GM12874 (cell line): ENCODE measurements at regions not wholly inside any gene's neighbourhood (a gene's known extent, or its start where the extent isn't known, plus 50 kb on each side); places are given as distances from the start of the nearest gene placed in this dataset.

Experiments used
- TF ChIP-seq, protein P1 (sequence below): IDR thresholded peaks from 2 replicates; pipeline ENCODE4 v1.5.1; 2011; ENCODE audit warnings: low read depth, mild to moderate bottlenecking, control low read depth, low read length, moderate library complexity; ENCODE audit not compliant: insufficient read depth

DNA sequence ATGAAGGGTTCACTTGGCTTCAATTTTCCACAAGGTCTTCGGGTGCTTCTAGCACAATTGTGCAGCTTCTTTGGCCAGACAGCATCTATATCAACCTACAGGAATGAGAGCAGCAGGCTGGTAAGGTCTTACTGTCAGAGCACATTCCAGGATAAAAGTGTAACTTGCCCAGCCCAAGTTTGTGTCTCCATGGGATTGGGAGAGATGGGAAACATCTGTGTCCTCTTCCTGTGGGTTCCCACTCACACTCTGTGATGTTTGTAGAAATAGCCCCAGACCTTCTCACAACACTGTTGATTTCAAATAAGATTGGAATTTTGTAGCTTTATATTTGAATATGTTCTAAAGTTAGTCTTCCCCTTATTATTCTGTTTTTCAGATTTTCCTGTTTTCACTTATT lies 83.4 kb upstream of the RGS17 start:
- TF ChIP-seq, protein P1, sequence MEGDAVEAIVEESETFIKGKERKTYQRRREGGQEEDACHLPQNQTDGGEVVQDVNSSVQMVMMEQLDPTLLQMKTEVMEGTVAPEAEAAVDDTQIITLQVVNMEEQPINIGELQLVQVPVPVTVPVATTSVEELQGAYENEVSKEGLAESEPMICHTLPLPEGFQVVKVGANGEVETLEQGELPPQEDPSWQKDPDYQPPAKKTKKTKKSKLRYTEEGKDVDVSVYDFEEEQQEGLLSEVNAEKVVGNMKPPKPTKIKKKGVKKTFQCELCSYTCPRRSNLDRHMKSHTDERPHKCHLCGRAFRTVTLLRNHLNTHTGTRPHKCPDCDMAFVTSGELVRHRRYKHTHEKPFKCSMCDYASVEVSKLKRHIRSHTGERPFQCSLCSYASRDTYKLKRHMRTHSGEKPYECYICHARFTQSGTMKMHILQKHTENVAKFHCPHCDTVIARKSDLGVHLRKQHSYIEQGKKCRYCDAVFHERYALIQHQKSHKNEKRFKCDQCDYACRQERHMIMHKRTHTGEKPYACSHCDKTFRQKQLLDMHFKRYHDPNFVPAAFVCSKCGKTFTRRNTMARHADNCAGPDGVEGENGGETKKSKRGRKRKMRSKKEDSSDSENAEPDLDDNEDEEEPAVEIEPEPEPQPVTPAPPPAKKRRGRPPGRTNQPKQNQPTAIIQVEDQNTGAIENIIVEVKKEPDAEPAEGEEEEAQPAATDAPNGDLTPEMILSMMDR: no peak

DNA sequence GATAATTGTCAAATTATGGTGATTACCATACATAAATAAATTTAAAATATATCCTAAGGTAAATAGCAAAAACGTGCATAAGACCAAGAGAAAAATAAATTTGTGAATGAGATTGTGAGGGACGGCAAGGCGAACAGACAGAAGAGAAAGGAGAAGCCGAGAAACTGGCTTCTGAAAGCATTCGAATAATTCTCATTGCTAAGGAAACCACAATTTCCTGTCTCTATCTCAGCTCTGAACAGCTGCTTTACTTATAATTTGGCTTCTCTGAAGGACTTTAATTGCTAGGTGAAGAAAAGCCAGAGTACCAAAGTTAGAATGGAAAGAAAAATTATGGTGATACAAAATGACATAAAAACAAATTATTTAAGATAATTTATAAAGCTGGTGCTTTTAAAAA lies 79.0 kb upstream of the RGS17 start:
- TF ChIP-seq, protein P1: no peak

DNA sequence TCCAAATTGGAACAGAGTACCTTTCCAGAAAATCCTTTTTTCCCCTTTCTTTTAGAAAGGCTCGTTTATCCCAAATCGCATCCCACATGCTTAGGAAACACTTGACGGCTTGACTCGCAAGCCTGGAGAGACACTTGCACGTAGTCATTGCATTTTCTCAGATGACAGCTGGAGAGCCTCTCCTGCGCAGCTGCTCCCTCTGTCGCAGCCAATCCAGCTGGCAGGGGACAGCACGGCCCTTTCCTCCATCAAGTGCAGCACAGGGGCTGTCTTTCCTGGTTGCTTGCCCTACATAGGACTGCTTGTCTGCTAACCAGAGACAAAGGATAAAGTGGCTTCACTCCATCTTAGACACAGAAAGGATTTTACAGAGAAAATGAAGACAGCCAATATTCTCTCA lies 77.6 kb upstream of the RGS17 start:
- TF ChIP-seq, protein P1: no peak

DNA sequence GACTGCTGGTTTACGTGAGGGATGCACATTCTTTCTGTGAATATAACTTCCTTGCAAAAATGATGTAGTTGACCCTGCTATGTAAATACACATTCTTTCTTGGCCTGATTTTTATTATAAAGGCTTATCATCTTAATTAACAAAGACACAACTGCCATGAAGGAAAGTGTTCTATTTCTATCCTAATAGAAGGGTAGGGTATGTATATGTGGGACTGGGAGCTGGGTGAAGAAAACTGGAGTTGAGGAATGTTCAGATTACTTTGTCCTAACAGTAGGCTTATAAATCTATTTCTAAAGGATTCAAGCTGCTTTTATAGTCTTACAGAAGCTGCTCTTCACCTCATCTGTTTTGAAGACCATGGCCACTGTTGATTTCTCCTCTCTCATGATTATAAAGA lies 76.5 kb upstream of the RGS17 start:
- TF ChIP-seq, protein P1: no peak

DNA sequence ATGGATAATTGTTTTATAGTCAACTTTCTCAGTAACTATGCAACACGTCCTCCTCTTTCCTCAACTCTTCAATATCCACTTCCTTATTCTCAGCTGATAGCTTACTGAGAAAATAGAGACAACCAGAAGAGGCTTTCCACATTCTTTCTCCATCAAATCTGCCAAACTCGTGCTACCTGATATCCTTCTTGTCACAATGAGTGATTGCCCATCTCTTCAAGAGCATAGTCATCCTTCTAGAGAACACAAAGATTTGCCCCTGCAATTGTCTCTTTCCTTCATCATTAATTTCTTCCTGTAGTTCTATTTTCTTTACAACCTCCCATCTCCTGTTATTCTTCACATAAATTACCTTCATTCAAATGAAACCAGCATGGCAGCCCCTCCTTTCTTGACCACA lies 75.9 kb upstream of the RGS17 start:
- TF ChIP-seq, protein P1: no peak

DNA sequence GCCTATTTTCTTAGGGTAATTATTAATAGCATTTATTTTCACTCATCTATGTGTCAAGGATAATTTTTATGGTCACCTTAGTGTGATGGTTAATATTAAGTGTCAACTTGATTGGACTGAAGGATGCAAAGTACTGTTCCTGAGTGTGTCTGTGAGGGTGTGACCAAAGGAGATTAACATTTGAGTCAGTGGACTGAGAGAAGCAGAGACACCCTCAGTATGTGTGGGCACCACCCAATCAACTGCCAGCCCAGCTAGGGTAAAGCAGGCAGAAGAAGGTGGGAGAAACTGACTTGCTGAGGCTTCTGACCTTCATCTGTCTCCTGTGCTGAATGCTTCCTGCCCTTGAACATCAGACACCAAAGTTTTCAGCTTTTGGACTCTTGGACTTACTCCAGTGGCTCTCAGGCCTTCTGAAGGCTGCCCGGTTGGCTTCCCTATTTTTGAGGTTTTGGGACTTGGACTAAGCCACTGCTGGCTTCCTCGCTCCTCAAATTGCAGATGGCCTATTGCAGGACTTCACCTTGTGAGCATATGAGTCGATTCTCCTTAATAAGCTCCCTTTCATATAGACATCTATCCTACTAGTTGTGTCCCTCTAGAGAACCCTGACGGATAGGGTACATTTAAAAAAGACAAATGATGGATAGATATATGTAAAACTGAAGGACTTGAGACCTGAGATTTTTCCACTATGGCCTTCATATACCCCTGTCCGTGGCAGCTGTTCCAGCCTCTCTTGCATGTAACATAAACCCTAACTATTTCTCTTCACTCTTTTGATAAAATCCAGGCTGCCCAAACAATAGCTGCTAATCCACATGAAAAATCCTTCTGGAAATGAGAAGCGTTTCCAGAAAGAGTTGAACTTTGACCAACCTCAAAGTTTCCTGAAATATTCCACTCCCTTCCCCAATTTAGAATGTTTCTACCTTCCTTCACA lies 62.1 kb upstream of the RGS17 start:
- TF ChIP-seq, protein P1: no peak

DNA sequence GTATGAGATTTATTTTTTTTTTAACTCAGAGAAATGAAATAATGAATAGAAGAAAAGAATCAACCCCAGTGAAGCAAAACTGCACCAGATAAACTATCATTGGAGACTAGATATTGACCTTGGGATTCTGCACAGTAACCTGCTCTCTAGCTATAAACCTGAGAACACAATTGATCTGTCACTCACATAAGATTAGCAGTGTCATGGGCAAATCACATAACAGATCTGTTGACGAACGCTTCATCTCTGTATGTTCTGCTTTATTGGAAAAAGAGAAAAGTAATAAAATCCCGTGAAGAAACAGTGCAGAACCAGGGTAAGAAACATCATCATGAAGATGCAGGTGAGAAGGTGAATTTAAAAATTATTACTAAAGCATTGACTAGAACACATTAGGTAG lies 52.8 kb upstream of the RGS17 start:
- TF ChIP-seq, protein P1: no peak
